Stimulated activated CD8-positive, alpha-beta memory T cell treated with anti-CD3 and anti-CD28 coated beads, Interleukin-12 subunit alpha, Interleukin-12 subunit beta, amount 100 ng/mL, for 4 hours (primary cell): ENCODE measurements at regions not wholly inside any gene's neighbourhood (a gene's known extent, or its start where the extent isn't known, plus 50 kb on each side); places are given as distances from the start of the nearest gene placed in this dataset.
A peak's percentile ranks its signal among the peaks of the same experiment; 100 is the strongest.
"Not testable (repeated sequence)": the region's sequence is repeated elsewhere in the genome, so short reads cannot be mapped to it uniquely, and the experiment has no call there.

Source experiments
- DNase-seq: peaks from one replicate; pipeline ENCODE4 v3.0.0-alpha.2; 2020; ENCODE audit warnings: low read depth

GRCh38 chr5:99061299-99061698 lies 132.5 kb upstream of the CHD1 start:
- no peak for DNase-seq

- DNase-seq, result peak; percentile 59
These were observed 131.8 kb upstream of the CHD1 start for GRCh38 chr5:99060306-99061261.

GRCh38 chr5:99059685-99060084 lies 130.9 kb upstream of the CHD1 start:
- DNase-seq, result no peak

- DNase-seq, result no peak
These were observed 129.7 kb upstream of the CHD1 start for GRCh38 chr5:99058466-99058865.

- no peak for DNase-seq
These were observed 126.2 kb upstream of the CHD1 start for GRCh38 chr5:99054972-99055371.

- no peak for DNase-seq
These were observed 117.1 kb upstream of the CHD1 start for GRCh38 chr5:99045871-99046270.

- not testable (repeated sequence) for DNase-seq
These were observed 114.5 kb upstream of the CHD1 start for GRCh38 chr5:99043257-99043656.

GRCh38 chr5:99037668-99038067 lies 108.9 kb upstream of the CHD1 start:
- DNase-seq, result peak; percentile 15

- DNase-seq, result no peak
These were observed 107.1 kb upstream of the CHD1 start for GRCh38 chr5:99035942-99036341.

GRCh38 chr5:99034336-99034735 lies 105.5 kb upstream of the CHD1 start:
- DNase-seq, result no peak

GRCh38 chr5:99033014-99033900 lies 104.5 kb upstream of the CHD1 start:
- no peak for DNase-seq

GRCh38 chr5:99032234-99033013 lies 103.6 kb upstream of the CHD1 start:
- no peak for DNase-seq

- no peak for DNase-seq
These were observed 102.2 kb upstream of the CHD1 start for GRCh38 chr5:99030906-99031440.

GRCh38 chr5:99029172-99029571 lies 100.4 kb upstream of the CHD1 start:
- DNase-seq, result no peak

- not testable (repeated sequence) for DNase-seq
These were observed 99.4 kb upstream of the CHD1 start for GRCh38 chr5:99028170-99028569.

GRCh38 chr5:99025298-99026045 lies 96.7 kb upstream of the CHD1 start:
- no peak for DNase-seq

GRCh38 chr5:99023330-99023729 lies 94.5 kb upstream of the CHD1 start:
- DNase-seq, result no peak

- DNase-seq, result no peak
These were observed 93.4 kb upstream of the CHD1 start for GRCh38 chr5:99022250-99022649.

- DNase-seq, result no peak
These were observed 91.9 kb upstream of the CHD1 start for GRCh38 chr5:99020698-99021048.

GRCh38 chr5:99019812-99020697 lies 91.2 kb upstream of the CHD1 start:
- no peak for DNase-seq
